ENCODE measurements at regions not wholly inside any gene's neighbourhood (a gene's known extent, or its start where the extent isn't known, plus 50 kb on each side); places are given as distances from the start of the nearest gene placed in this dataset.

DNA sequence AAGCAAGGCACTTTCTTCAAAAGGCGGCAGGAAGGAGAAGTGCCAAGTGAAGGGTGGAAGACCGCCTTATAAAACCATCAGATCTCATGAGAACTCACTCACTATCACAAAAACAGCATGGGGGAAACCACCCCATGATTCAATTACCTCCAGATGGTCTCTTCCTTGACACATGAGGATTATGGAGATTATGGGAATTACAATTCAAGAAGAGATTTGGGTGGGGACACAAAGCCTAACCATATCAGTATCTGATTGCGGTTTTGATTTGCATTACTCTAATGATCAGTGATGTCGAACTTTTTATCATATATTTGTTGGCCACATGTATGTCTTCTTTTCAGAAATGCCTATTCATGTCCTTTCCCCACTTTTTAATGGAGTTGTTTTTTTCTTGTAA lies 549.3 kb upstream of the IL12A start:
- Histone ChIP-seq H3K27ac (ENCODE audit: low read length) (no peak overlapping the region), H3K36me3 (ENCODE audit: insufficient read depth, low read length) (no peaks in the 10 kb centered on the region), H3K4me3 (ENCODE audit: low read length) (no peak overlapping the region), H3K9me3 (ENCODE audit: low read length) (no peaks in the 10 kb centered on the region), H3K9me2 (ENCODE audit: insufficient read depth, low read length) (no peaks in the 10 kb centered on the region), H2AFZ (ENCODE audit: low read depth, low read length) (no peak overlapping the region), H3K27me3 (ENCODE audit: insufficient read depth, low read depth, low read length) (no peaks in the 10 kb centered on the region), H3K79me2 (replicated peaks; ENCODE audit: insufficient read depth, low read length) (no peaks in the 10 kb centered on the region), H3F3A (ENCODE audit: insufficient read depth, low read length, poor library complexity, severe bottlenecking) (no peaks in the 10 kb centered on the region), H3K4me2 (ENCODE audit: low read length) (no peak overlapping the region), H3K9ac (ENCODE audit: low read length) (no peak overlapping the region), H4K20me1 (ENCODE audit: insufficient read depth) (no peaks in the 10 kb centered on the region)
- TF ChIP-seq EP300 (conservative IDR thresholded peaks at IDR 0.05; ENCODE audit: poor library complexity, severe bottlenecking) = no peak
- TF ChIP-seq MXI1 (conservative IDR thresholded peaks at IDR 0.05; ENCODE audit: poor library complexity, severe bottlenecking) = no peak
- TF ChIP-seq, protein P1, sequence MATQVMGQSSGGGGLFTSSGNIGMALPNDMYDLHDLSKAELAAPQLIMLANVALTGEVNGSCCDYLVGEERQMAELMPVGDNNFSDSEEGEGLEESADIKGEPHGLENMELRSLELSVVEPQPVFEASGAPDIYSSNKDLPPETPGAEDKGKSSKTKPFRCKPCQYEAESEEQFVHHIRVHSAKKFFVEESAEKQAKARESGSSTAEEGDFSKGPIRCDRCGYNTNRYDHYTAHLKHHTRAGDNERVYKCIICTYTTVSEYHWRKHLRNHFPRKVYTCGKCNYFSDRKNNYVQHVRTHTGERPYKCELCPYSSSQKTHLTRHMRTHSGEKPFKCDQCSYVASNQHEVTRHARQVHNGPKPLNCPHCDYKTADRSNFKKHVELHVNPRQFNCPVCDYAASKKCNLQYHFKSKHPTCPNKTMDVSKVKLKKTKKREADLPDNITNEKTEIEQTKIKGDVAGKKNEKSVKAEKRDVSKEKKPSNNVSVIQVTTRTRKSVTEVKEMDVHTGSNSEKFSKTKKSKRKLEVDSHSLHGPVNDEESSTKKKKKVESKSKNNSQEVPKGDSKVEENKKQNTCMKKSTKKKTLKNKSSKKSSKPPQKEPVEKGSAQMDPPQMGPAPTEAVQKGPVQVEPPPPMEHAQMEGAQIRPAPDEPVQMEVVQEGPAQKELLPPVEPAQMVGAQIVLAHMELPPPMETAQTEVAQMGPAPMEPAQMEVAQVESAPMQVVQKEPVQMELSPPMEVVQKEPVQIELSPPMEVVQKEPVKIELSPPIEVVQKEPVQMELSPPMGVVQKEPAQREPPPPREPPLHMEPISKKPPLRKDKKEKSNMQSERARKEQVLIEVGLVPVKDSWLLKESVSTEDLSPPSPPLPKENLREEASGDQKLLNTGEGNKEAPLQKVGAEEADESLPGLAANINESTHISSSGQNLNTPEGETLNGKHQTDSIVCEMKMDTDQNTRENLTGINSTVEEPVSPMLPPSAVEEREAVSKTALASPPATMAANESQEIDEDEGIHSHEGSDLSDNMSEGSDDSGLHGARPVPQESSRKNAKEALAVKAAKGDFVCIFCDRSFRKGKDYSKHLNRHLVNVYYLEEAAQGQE (IDR thresholded peaks at IDR 0.05; ENCODE audit: borderline replicate concordance) = no peak
- TF ChIP-seq TAF1 (IDR thresholded peaks at IDR 0.05; ENCODE audit: low read depth) = no peak
- TF ChIP-seq SMC3 (conservative IDR thresholded peaks at IDR 0.05; ENCODE audit: poor library complexity) = no peak
- no peak for TF ChIP-seq EZH2 (IDR thresholded peaks at IDR 0.05; ENCODE audit: borderline replicate concordance, insufficient read depth, low read length, poor library complexity, severe bottlenecking)
- TF ChIP-seq, protein P2, sequence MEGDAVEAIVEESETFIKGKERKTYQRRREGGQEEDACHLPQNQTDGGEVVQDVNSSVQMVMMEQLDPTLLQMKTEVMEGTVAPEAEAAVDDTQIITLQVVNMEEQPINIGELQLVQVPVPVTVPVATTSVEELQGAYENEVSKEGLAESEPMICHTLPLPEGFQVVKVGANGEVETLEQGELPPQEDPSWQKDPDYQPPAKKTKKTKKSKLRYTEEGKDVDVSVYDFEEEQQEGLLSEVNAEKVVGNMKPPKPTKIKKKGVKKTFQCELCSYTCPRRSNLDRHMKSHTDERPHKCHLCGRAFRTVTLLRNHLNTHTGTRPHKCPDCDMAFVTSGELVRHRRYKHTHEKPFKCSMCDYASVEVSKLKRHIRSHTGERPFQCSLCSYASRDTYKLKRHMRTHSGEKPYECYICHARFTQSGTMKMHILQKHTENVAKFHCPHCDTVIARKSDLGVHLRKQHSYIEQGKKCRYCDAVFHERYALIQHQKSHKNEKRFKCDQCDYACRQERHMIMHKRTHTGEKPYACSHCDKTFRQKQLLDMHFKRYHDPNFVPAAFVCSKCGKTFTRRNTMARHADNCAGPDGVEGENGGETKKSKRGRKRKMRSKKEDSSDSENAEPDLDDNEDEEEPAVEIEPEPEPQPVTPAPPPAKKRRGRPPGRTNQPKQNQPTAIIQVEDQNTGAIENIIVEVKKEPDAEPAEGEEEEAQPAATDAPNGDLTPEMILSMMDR (IDR thresholded peaks at IDR 0.05; ENCODE audit: poor library complexity, severe bottlenecking) = no peak
- no peak for TF ChIP-seq POLR2AphosphoS5 (IDR thresholded peaks at IDR 0.05)
- TF ChIP-seq RAD21 (conservative IDR thresholded peaks at IDR 0.05) = no peak

- Histone ChIP-seq H3K27ac (ENCODE audit: low read length) (no peak overlapping the region), H3K9me2 (ENCODE audit: insufficient read depth, low read length) (no peaks in the 10 kb centered on the region), H3K36me3 (ENCODE audit: insufficient read depth, low read length) (no peaks in the 10 kb centered on the region), H3K4me2 (ENCODE audit: low read length) (no peak overlapping the region), H3K9me3 (ENCODE audit: low read length) (no peaks in the 10 kb centered on the region), H2AFZ (ENCODE audit: low read depth, low read length) (no peak overlapping the region), H3K4me3 (ENCODE audit: low read length) (no peak overlapping the region), H3F3A (ENCODE audit: insufficient read depth, low read length, poor library complexity, severe bottlenecking) (no peaks in the 10 kb centered on the region), H3K9ac (ENCODE audit: low read length) (no peak overlapping the region), H3K79me2 (replicated peaks; ENCODE audit: insufficient read depth, low read length) (no peaks in the 10 kb centered on the region), H4K20me1 (ENCODE audit: insufficient read depth) (no peaks in the 10 kb centered on the region), H3K27me3 (ENCODE audit: insufficient read depth, low read depth, low read length) (no peaks in the 10 kb centered on the region)
- TF ChIP-seq RAD21 (conservative IDR thresholded peaks at IDR 0.05) (no peak), EZH2 (IDR thresholded peaks at IDR 0.05; ENCODE audit: borderline replicate concordance, insufficient read depth, low read length, poor library complexity, severe bottlenecking) (no peak), EP300 (conservative IDR thresholded peaks at IDR 0.05; ENCODE audit: poor library complexity, severe bottlenecking) (no peak), TAF1 (IDR thresholded peaks at IDR 0.05; ENCODE audit: low read depth) (no peak), SMC3 (conservative IDR thresholded peaks at IDR 0.05; ENCODE audit: poor library complexity) (no peak), MXI1 (conservative IDR thresholded peaks at IDR 0.05; ENCODE audit: poor library complexity, severe bottlenecking) (no peak), POLR2AphosphoS5 (IDR thresholded peaks at IDR 0.05) (no peak)
- TF ChIP-seq, protein P1 (IDR thresholded peaks at IDR 0.05; ENCODE audit: borderline replicate concordance) = no peak
- TF ChIP-seq, protein P2 (IDR thresholded peaks at IDR 0.05; ENCODE audit: poor library complexity, severe bottlenecking) = no peak
Measured at GRCh38 chr3:159441279-159441678, 547.4 kb upstream of the IL12A start.

Measured in neural cell (in vitro differentiated cells).